Posterior vena cava (tissue), 2 donors: ENCODE measurements at regions not wholly inside any gene's neighbourhood (a gene's known extent, or its start where the extent isn't known, plus 50 kb on each side); places are given as distances from the start of the nearest gene placed in this dataset.
"Not testable (repeated sequence)": the region's sequence is repeated elsewhere in the genome, so short reads cannot be mapped to it uniquely, and the experiment has no call there.

Source experiments
- DNase-seq: peaks from one replicate; pipeline ENCODE4 v3.0.0-alpha.2; 2020; ENCODE audit warnings: low spot score
- intact Hi-C, 2 donors: fragments of 100-400 bp; cut with DNase I; formaldehyde crosslinking; loops; one replicate each; pipeline versions ENCODE4 v1.14.1 to v1.14.2; 2022 to 2023
- donor health status: DM: yes; HTN: yes; CAD: no.
- donor health status: DM: yes; HTN: yes; CAD: no.

DNA sequence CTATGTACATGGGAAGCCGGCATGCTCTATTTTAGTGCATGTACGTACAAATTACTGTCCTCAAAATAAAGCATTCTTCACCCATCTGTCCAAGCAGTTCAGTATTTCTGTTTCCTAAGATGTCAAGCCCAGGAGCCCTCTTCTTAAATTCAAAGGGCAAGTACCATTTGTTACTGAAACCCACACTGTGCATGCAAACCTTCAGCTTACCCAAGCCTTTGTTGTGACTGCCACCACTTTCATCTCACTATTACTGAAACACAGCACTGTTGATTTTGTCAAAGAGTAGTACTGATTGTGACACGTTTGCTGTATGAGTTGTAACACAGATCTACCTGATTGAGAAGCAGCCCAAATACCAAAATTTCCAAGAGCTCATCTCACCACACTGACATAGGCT is 390.4 kb upstream of the IZUMO3 start:
- intact Hi-C loops: no loop called here
- no peak for DNase-seq

- no peak for DNase-seq
- intact Hi-C loops: no loop called here
These were observed 387.1 kb upstream of the IZUMO3 start for GRCh38 chr9:24932785-24933184.

- DNase-seq: no peak
- intact Hi-C loops: no loop called here
These were observed 386.2 kb upstream of the IZUMO3 start for GRCh38 chr9:24931894-24932293.

- intact Hi-C loops: loop anchor here in 1 of 2 donors (5.0 kb wide), 1 partner anchor 1140 kb away; no protein-coding TSS in a partner anchor
- no peak for DNase-seq
These were observed 367.1 kb upstream of the IZUMO3 start for GRCh38 chr9:24912767-24913166.

DNA sequence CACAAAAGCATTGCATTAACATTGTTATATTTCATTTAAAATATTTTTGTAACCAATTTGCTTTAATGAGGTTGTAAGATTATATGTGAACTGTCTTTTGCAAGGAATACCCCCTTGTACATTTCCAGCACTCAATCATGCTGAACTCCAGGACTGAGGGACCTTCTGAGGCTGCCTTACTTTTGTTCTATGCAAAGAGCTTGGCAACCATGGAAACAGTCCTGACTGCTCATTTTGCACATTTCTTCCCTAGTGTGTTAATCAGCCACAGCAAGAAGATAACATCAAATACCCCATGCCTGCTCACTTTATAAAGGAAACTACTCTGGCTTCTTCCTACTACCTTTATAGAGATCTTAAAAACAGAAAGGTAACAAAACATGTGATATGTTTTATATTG is 355.6 kb upstream of the IZUMO3 start:
- DNase-seq: no peak
- intact Hi-C loops: no loop called here

GRCh38 chr9:24900179-24900578 is 354.5 kb upstream of the IZUMO3 start:
- DNase-seq: no peak
- intact Hi-C loops: no loop called here

- DNase-seq: no peak
- intact Hi-C loops: no loop called here
These were observed 353.8 kb upstream of the IZUMO3 start for GRCh38 chr9:24899463-24899862.

GRCh38 chr9:24897826-24898225 is 352.1 kb upstream of the IZUMO3 start:
- DNase-seq: peak; percentile 54
- intact Hi-C loops: no loop called here

GRCh38 chr9:24881361-24881760 is 335.7 kb upstream of the IZUMO3 start:
- intact Hi-C loops: no loop called here

GRCh38 chr9:24879591-24879990 is 333.9 kb upstream of the IZUMO3 start:
- intact Hi-C loops: no loop called here
- DNase-seq: no peak

More at GRCh38 chr9:24881361-24881760, 335.7 kb upstream of the IZUMO3 start:
- no peak for DNase-seq

DNA sequence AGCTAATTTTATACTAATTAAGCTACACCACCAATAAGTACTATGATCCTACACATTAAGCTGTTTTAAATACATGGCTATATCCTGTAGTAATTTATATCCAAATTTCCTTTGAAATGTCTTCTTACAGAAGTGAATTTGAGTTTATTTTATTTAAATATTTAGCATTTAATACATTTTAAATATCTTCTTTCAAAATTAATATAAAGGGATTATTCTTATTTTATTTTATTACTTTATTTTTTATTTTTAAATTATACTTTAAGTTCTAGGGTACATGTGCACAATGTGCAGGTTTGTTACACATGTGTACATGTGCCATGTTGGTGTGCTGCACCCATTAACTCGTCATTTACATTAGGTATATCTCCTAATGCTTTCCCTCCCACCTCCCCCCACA is 310.9 kb upstream of the IZUMO3 start:
- DNase-seq, intact Hi-C loops: not testable (repeated sequence)

GRCh38 chr9:24846248-24846912 is 300.7 kb upstream of the IZUMO3 start:
- intact Hi-C loops: no loop called here
- DNase-seq: no peak

DNA sequence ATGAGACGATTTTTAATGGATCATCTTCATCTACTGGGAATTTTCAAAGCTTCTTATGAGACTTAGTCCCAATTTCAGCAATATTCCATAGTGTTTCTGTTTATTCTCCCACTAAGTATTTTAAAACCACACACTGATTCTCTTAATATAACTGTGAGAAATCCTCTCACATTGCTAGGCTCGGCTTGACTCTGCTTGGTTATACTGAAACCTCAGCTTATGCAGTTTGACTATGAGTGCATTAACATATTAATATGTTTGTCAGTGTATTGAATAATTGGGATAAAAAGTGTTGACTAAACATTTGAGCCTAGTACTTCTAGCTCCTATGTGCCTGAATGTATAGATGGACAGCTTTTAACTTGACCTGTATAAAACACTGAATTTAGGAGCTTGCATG is 298.5 kb upstream of the IZUMO3 start:
- intact Hi-C loops: no loop called here
- DNase-seq: no peak

- DNase-seq: no peak
- intact Hi-C loops: no loop called here
These were observed 296.3 kb upstream of the IZUMO3 start for GRCh38 chr9:24841993-24842392.

- DNase-seq: no peak
- intact Hi-C loops: no loop called here
These were observed 286.6 kb upstream of the IZUMO3 start for GRCh38 chr9:24832307-24832706.

DNA sequence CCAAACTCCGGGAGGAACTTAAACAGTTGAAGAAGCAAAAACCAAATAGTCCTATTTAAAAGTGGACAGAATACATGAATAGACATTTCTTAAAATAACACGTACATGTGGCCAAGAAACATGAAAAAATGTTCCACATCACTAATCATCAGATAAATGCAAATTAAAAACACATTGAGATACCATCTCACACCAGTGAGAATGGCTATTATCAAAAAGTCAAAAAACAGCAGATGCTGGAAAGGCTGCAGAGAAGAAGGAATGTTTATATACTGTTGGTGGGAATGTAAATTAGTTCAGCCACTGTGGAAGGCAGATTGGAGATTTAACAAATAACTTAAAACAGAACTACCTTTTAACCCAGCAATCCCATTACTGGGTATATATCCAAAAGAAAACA is 283.0 kb upstream of the IZUMO3 start:
- DNase-seq: no peak
- intact Hi-C loops: no loop called here

DNA sequence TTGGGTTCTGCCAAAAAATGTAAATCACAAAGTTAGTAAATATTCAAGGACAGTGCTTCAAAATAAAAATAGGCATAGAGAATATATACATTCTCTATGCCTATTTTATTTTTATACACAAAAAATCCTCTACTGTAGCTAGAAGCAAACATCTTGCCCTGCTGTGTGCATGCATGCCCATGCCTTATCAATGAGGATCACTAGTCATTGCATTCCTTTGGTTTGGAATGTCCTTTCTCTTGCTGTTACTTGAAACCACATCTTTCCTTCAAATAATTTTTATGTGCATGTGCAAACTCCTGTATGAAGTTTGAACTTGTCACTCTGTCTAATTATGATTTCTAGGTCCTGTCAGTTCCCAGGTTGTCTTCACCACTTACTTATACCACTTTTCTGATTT is 278.9 kb upstream of the IZUMO3 start:
- no peak for DNase-seq
- intact Hi-C loops: no loop called here

DNA sequence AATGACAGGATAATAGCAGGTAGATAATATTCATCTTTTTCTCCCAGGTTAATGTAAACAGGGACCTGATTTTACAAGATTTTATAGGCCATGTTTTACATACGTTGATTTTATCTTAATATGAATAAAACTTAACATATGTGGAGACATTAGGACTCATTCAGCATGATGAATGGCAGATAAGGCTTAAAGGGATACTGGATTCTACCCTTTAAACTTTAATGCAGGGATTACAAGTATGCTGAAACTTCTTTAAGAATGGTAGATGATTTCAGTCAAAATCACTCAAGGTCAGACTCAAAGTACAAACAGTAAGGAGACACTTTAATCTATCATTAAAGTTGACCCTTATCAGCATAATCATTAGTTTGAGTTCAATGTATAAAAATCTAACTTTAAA is 274.5 kb upstream of the IZUMO3 start:
- intact Hi-C loops: no loop called here
- DNase-seq: no peak

DNA sequence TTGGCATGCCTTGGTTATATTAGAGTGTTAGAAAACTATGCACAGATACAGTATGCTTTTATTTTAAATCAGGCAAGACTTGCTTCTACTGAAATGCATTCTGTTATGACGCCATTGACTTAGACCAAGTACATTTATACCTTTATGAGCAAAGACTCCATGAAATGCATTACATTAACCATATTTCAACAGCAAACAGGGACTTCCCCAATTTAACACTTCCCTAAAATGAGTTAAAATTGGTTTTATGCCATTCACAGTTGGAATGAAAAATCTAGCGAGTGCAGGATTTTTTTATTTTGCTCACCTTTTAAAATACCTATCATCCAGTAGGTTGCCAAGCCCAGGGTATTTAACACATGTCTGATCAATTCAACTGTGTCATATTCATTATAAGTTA is 272.1 kb upstream of the IZUMO3 start:
- no peak for DNase-seq
- intact Hi-C loops: no loop called here

- intact Hi-C loops: no loop called here
- DNase-seq: no peak
These were observed 270.3 kb upstream of the IZUMO3 start for GRCh38 chr9:24816006-24816405.

- no peak for DNase-seq
- intact Hi-C loops: no loop called here
These were observed 255.6 kb upstream of the IZUMO3 start for GRCh38 chr9:24801344-24801743.

DNA sequence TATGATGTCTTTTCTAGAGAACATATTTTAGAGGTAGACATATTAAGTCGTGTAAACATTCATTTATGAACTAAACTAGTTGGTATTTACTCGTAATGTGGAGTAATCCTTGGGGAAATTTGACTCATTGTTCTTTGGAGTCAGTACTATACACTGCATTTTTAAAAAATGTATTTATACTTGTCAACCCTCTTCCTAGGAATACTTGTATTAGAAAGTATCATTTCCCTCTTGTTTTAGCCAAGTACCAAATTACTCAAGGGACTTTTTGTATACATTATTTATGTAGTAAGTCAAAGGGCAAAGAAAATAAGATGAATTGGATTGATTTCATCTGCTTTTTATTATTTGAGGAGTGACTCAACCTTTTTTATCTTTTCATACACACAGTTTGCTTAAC is 248.1 kb upstream of the IZUMO3 start:
- intact Hi-C loops: no loop called here
- no peak for DNase-seq
